Fibroblast of skin of right biceps (primary cell): ENCODE measurements at regions not wholly inside any gene's neighbourhood (a gene's known extent, or its start where the extent isn't known, plus 50 kb on each side); places are given as distances from the start of the nearest gene placed in this dataset.
"Not testable (repeated sequence)": the region's sequence is repeated elsewhere in the genome, so short reads cannot be mapped to it uniquely, and the experiment has no call there.

ENCODE experiments used
- DNase-seq: peaks from one replicate; pipeline ENCODE4 v3.0.0-alpha.2; 2013

DNA sequence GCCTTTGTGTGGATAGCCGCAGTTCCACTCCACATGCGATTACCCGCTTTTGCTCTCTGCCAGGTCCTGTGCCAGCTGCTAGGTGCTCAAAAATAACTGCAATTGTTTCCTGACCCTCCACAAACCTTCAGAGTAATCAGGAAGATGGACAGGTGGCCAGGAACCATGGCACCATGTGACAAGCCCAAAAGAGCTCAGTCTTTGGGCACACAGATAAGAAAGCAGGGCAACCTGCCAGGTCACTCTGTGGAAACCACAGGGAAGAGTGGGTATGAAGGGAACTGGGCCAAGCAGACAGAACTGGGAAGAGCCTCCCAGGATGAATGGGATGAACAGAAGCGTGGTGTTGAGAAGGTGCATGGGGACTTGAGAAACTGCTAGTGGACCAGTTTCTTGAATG lies 79.4 kb upstream of the AGAP1 start:
- DNase-seq: no peak

DNA sequence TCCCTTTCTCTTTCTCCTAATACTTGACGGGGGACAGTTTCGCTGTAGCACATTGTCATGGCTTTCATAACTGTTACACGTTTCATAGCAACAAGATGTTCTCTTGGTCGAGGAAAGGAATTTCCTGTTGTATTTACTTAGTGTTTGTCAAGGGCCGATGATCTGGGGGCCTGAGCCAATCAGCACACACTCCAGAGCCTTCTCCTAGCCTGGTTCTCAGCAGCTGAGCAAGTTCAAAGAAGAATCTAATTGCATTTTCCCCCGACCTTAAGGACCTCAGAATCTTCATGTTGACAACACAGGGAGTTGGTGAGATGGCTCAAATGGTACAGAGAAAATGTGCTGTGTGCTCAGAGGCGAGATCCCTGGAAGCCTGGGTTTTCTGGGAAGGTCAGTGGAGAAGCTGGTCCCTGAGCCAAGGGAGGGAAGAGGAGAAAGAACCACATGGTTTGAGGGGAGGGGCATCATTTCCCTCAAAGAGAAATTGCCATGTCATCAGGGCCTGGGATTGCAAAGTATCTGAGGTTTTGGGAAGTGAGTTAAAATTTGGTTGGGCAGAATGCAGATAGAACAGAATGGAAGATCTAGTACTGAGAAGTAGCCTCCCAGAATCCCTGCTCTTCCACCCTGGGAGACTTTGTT lies 76.9 kb upstream of the AGAP1 start:
- peak; percentile 28 for DNase-seq

DNA sequence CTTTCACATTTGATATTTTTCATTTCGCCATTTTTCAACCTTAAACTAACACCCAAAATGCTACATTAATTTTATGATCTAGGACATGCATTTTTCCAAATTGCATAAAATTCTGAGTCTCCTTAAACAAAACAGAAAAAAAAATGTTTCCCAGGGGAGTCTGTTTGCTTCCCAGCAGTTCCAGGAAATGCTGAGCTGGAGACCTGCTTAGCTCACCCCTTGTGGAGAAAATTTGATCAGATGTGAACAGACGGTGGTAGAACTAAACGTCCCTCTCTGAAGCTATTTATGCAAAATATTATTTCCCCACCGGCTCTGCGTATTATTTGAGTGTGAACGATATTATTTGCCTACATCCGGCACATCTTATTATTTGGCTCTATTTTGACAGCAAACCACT lies 74.9 kb upstream of the AGAP1 start:
- DNase-seq: no peak

DNA sequence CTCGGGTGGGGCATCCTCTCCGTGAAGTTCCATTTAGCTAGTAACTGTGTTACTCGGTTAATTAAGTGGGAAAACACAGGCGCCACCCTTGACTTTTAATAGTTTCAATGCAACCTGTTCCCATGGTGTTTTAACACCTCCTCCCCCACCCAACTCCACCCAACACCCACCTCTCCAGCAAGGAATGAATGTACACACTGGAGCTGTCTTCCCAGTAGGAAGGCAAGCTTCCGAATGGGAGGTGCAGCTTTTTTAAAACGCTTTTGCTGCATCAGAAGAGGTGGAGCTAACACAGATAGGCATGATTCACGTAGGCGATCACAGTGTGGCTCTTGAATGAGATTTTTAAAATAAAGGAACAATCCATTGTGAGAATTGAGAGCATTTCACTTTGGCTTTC lies 73.8 kb upstream of the AGAP1 start:
- DNase-seq: no peak

DNA sequence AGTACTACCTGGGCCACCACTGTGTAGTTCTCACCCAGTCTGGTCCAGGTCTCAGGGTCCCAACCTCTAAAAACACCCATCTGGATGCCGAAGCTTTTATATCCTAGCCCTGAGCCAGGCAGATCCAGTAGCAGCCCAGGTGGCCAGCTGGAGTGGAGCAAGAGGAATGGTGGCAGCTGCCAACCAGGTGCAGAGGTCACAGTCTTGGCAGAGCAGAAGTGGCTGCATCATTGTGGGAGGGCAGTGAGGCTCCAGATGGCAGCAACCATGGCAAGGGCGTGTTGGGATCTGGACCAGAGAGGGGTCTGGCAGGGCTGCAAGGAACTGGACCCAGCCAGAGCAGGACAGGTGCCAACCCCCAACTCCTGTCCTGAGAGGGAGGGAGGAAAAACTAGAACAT lies 72.2 kb upstream of the AGAP1 start:
- no peak for DNase-seq

DNA sequence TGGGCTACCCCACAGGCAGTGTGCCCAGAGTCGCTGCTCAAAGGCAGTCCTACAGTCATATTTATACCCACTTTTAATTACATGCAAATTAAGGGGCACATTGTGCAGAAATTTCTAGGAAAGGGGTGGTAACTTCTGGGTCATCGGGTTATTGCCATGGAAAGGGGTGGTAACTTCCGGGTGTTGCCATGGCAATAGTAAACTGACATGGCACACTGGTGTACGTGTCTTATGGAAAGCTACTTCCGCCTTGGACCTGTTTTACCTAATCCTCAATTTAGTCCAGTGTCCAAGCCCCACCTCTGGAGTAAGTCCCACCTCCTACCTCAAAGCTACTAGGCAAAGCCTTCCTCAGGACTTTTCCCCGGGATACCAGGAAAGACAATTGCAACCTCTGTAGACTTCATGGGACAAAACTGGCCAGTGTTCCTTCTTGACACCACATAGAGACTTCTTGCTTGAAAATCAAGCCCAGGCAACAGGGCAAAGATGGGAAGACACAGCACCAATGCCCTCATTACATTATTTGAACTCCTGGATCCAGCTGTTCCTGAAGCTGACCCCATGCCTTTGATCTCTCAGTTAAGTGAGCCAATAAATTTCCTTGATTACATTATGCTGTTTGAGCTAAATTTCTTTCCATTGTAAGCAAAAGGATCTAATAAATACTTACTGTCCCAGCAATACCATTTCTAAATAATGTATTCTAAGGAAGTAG lies 63.3 kb upstream of the AGAP1 start:
- no peak for DNase-seq

DNA sequence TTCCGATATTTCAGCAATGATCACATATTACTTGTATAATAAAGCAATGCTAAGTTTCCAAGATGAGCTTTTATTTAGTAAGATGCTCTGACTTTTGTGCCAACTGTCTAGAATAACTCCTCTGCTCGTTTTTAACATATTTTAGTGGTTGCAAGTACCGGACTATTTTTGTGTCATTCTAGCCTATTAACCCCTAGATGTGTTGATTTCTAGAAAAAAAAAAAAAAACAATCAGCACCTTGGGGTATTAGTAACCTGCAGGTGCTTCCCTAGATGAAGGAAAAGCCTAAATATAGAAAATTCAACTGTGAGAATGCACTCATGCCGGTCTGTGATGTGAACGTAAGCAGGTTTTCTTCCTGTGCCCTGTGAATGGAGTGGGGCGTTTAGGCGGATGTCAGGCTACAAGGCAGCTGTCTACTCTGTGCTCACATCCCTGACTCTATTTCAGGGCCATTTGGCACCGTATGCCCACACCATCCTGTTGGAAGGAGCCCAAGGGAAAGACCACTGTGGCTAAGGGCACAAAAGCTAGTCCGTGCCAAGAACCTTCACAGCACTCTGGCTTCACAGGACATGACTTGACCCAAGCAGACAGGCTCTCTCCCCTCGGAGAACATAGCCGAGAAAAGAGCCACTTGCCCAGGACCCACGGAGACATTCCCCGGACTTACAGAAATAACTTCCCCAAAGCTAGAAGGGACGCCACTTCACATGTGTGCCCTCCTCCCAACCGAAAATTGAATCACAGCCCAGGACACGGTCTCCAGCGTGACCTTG lies 60.9 kb upstream of the AGAP1 start:
- DNase-seq: no peak

DNA sequence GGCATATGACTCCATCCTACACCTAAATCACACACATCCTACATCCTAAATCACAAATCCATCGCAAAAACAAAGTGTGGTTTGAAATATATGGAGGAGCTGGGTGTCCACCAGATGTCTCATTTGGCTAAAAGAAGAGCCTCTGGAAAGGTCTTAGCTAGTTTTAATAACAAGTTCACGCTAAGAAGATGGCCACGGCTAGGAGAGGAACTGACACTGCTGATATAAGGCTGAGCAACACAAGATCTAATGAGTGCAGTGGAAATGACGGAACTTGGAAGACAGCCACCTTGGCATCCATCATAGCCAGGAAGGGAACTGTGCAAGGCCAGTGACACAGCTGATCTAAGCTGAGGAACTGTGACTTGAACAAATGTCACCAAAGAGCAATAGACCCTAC lies 60.0 kb upstream of the AGAP1 start:
- peak; percentile 35 for DNase-seq

DNA sequence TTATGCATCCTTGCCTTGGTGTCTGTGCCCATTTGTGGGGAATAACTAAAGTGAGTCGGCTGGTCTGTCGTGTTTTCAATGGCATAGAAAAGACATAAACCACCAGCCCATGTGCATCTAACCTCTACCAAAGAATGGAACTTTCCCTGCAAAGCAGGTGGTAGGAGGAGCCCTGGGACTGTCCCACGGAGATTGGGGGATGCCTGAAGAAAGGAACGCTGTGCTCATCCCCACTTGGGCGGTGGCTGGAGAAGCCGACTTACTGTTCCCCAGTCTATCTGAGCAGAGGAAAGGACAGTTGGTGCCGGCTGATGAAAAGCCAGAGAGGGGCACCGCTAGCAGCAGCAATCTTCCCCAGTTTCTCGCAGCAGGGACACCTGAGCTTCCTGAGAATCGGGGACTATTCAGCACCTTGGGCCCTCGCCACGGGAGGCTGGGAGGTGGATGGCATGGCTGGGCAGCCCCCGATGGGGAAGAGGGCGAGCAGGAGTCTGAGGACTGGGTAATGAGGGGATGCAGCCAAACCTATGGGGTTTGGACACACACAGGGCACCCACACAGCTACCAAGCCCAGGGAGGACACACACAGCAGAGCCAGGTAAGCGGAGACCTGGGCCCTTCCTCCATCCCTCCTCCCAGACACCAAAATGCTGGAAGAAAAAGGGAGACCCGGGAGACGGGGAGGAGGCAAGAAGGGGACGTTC lies 53.7 kb upstream of the AGAP1 start:
- no peak for DNase-seq

DNA sequence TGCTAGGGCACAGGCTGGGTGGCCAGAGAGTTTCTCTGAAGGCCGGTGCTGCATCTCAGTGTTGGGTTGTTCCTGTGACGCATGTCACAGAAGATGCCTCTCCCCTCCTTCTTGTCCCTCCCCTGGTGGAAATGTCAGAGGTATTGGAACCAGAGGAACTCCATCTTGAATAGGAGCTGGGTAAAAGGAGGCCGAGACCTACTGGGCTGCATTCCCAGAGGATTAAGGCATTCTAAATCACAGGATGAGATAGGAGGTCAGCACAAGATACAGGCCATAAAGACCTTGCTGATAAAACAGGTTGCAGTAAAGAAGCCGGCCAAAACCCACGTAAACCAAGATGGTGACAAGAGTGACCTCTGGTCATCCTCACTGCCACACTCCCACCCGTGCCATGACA lies 50.3 kb upstream of the AGAP1 start:
- not testable (repeated sequence) for DNase-seq
